Inflammatory macrophage (primary cell): ENCODE measurements at regions not wholly inside any gene's neighbourhood (a gene's known extent, or its start where the extent isn't known, plus 50 kb on each side); places are given as distances from the start of the nearest gene placed in this dataset.
"Not testable (repeated sequence)": the region's sequence is repeated elsewhere in the genome, so short reads cannot be mapped to it uniquely, and the experiment has no call there.

Source experiments
- DNase-seq, 2 donors: peaks; one replicate each; pipeline ENCODE4 v3.0.0-alpha.2; 2020 to 2022

GRCh38 chr10:10722422-10722821, 295.2 kb upstream of the CELF2 start:
- no peak for DNase-seq

DNA sequence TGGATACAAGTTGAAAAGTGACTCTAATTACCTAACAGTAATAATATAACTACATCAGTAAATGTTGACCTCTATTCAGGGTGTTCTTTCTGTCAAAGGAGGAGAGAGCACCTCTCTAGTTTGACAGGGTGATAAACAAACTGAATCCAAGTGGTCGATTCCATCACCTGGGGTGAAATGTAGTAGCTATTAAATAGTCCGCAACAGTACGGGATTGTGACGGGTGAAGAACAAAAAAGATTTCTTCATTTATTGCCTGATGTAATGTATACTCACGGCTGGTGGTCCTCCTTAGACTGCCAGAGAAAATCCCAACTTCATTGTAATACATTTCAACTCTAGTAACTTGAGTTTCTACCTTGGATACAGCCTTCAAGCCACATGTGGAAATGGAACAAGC, 292.5 kb upstream of the CELF2 start:
- DNase-seq, result no peak

- no peak for DNase-seq
Measured at GRCh38 chr10:10726101-10726500, 291.6 kb upstream of the CELF2 start.

GRCh38 chr10:10727411-10727810, 290.3 kb upstream of the CELF2 start:
- not testable (repeated sequence) for DNase-seq

DNA sequence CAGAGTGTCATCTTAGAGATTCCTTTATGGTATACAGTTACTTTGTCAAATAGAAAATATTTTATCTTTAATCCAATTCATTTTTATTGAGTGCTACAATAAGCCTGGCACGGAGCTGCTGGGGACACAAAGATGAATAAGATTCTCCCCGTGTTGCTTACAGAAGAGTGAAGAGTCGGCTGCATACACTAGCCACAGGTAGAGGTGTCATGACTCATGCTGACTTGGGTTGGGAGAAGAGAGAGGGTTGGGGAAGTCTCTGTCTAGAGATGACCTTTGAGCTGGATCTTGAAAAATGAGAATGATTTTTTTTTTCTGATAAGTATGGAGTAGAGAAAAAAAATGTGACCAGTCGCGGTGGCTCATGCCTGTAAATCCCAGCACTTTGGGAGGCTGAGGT, 289.9 kb upstream of the CELF2 start:
- no peak for DNase-seq

GRCh38 chr10:10730471-10731043, 287.1 kb upstream of the CELF2 start:
- no peak for DNase-seq

- no peak for DNase-seq
Measured at GRCh38 chr10:10731366-10731765, 286.3 kb upstream of the CELF2 start.

DNA sequence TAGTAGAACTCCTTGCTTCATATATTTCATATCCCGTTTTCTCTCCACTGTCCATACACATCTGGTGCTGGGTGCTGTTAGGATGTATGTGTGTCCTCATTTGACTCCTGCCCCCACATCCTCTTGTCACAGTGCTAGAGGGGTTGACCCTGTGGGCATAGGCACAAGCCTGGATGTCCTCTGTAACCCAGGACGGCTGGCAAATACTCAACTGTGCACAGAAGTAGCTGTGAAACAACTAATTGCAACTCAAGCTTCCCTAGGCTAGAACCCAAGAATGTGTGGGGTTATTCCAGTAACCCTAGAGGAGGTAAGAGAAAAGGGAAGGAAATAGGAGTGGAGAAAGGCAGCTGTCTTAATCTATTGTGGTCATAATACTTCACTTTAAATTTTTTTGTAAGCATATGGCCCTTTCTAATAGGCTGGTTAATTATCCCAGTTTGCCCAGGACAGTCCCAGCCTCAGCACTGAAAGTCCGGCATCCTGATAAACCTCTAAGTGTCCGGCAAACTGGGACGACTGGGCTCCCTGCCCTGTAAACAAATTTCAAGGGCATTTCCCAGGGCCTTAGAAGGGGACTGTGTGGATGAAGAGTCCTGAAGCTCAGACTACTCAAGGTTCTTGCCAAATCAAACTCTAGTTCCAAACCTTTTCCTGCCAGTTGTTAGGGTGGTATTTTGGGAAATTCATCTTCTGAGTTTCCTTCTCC, 283.2 kb upstream of the CELF2 start:
- peak; percentile 71 to 89 for DNase-seq

GRCh38 chr10:10745291-10745690, 272.4 kb upstream of the CELF2 start:
- DNase-seq, result no peak

DNA sequence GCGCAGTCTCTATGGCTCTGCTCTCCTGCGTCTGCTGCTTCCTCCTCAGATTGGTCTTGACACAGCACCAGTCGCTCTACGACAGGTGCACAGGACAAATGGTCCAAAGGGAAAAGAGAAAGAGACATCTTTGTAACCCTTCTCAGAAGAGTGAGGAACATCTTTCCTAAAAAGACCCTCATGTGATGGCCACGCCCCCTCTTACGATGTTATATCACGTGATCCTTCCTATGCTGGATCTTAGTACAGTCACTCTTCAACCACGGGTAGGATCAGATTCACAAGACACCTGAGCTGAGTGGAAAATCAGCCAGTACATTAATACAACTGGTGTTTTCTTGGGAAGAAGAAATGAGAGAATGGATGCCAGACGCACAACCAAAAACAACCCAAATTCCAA, 262.2 kb upstream of the CELF2 start:
- DNase-seq, result no peak

- DNase-seq, result no peak
Measured at GRCh38 chr10:10758306-10758705, 259.4 kb upstream of the CELF2 start.

GRCh38 chr10:10759806-10760205, 257.9 kb upstream of the CELF2 start:
- DNase-seq, result not testable (repeated sequence)

DNA sequence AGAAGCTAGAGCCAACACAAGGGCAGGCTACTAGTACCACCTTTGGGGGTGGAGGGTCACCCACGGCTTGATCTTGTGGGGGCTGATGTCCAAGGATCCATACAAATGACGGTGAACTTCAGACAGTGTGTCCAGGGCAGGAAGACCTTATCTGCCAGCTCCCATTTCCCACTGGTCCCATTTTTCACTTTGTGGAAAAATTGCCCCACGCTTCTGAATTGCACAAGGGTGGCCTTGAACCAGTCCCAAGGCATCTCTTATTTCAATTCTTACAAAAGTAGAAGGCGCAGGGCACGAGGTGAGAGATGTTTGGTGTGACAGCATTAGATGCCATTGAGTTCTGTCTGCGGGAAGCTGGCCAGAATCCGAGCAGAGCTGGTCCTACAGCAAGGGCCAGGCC, 252.7 kb upstream of the CELF2 start:
- no peak for DNase-seq

GRCh38 chr10:10772411-10772810, 245.3 kb upstream of the CELF2 start:
- no peak for DNase-seq

- no peak for DNase-seq
Measured at GRCh38 chr10:10772874-10773508, 244.7 kb upstream of the CELF2 start.

- no peak for DNase-seq
Measured at GRCh38 chr10:10774416-10774815, 243.3 kb upstream of the CELF2 start.

- no peak for DNase-seq
Measured at GRCh38 chr10:10776363-10776762, 241.3 kb upstream of the CELF2 start.

DNA sequence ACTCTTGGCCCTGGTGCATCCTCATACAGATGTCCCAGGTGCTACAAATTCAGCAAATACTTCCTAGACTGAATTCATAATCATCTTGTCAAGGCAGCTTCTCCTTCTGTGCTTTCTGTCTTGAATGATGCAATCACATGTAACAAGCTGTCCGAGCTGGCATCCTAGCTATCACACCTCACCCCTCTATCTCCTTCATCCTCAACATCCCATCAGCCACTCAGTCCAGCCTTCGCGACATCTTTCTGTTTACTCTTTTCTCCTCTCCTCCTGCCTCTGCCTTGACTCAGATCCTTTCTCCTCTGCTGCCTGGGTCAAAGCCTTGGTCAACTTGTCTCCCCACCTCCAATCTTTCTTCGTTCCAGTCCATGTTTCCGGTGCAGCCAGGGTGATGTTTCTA, 240.4 kb upstream of the CELF2 start:
- DNase-seq, result no peak

- no peak for DNase-seq
Measured at GRCh38 chr10:10777723-10778122, 239.9 kb upstream of the CELF2 start.

DNA sequence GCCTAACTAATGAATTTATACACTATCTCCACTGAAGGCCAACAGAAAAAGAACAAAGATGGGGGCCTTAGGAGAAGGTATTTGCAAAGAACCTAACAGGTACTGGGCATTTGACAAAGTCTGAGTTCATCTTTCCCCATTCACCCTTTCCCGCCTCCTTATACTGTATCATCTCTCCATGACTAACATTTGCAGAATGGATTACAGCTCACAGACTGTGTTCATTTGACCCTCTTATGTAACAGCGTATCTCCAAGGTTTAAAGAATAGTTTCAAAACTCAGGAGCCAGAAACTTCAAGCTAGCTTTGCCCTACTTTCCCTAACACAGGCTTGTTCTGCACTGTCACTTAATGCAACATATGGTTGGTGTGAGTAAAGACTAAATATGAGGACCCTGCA, 238.7 kb upstream of the CELF2 start:
- no peak for DNase-seq

DNA sequence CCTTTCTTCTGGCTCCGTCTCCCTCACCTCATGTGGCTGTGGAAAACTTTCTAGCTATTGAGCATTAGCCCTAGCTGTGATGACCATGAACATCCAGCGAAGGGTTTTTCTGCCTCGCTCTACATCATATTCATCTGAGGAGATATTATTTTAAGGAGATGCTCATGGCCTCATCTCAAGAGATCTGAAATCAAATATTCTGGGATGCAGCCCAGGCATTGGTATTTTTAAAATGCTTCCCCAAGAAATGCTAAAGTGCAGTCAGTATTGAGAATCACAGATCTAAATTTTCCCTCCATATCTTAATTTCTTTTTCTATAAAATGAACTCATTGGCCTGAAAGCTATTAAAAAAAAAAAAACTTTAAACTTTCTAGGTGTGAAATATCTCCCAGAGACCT, 238.2 kb upstream of the CELF2 start:
- no peak for DNase-seq

- no peak for DNase-seq
Measured at GRCh38 chr10:10780746-10781145, 236.9 kb upstream of the CELF2 start.

DNA sequence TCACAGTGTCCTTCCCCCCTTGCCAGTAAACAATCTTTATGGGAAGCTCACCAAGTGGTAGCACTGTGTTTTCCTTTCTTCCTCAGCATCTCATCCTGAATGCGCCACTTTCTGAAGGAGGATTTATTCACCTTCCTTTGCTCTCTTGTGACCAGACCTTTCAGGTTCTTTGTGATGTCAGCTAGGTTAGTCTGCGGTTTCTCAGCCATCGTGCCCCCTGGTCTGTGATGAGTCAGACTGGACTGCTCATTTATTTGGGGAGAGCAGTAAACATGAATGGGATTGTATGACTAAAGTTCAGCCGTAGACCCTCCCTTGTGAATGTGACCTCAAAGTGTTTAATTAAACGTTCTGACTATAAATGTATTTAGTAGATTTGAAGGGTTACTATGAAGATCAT, 235.1 kb upstream of the CELF2 start:
- DNase-seq, result no peak

GRCh38 chr10:10785627-10786026, 232.0 kb upstream of the CELF2 start:
- DNase-seq, result peak; percentile 41 to 82
